Gastroesophageal sphincter (tissue), 4 donors: ENCODE measurements at regions not wholly inside any gene's neighbourhood (a gene's known extent, or its start where the extent isn't known, plus 50 kb on each side); places are given as distances from the start of the nearest gene placed in this dataset.

Source experiments
- ATAC-seq: fragments of 150-250 bp; one replicate; pipeline ENCODE4 v1.9.1; 2016; ENCODE audit warnings: mild to moderate bottlenecking, moderate library complexity
- H3K27ac ChIP-seq, 4 donors: fragments of 200-600 bp; sonication (generic) in 3 of 4; 1 replicate in 3 of 4; 2 replicates in 1 of 4; pipeline ENCODE4 v1.5.1; 2016 to 2019
- H3K27me3 ChIP-seq: fragments of 200-600 bp; sonication (generic); one replicate; pipeline ENCODE4 v1.5.1; 2019
- H3K36me3 ChIP-seq, 2 donors: fragments of 200-600 bp; sonication (generic); one replicate each; pipeline ENCODE4 v1.5.1; 2019; ENCODE audit warnings: control low read depth in 1 of 2
- H3K4me1 ChIP-seq, 3 donors: fragments of 200-600 bp; sonication (generic); 1 replicate in 2 of 3; 2 replicates in 1 of 3; pipeline ENCODE4 v1.5.1; 2016 to 2019; ENCODE audit warnings: control low read depth in 2 of 3
- H3K4me3 ChIP-seq, 2 donors: fragments of 200-600 bp; sonication (generic); one replicate each; pipeline ENCODE4 v1.5.1; 2019; ENCODE audit warnings: mild to moderate bottlenecking in 1 of 2, moderate library complexity in 1 of 2
- H3K9me3 ChIP-seq, 3 donors: fragments of 200-600 bp; sonication (generic); one replicate each; pipeline ENCODE4 v1.5.1; 2017 to 2019; ENCODE audit warnings: control low read depth in 2 of 3
- CTCF ChIP-seq, 4 experiments: fragments of 200-600 bp in 2 of 4; fragments of 450-650 bp in 2 of 4; sonication (generic) in 1 of 4; IDR thresholded peaks; one replicate each; pipeline ENCODE4 v1.5.1; 2017 to 2019; ENCODE audit warnings: antibody characterized with exemption in 4 of 4, mild to moderate bottlenecking in 2 of 4, moderate library complexity in 2 of 4
- EP300 ChIP-seq: sonication (generic); formaldehyde crosslinking; IDR thresholded peaks from one replicate; pipeline ENCODE4 v1.6.1; 2017; ENCODE audit warnings: antibody characterized with exemption, mild to moderate bottlenecking
- POLR2A ChIP-seq, 2 donors: fragments of 450-650 bp; IDR thresholded peaks; one replicate each; pipeline ENCODE4 v1.6.1; 2017; ENCODE audit warnings: antibody characterized with exemption in 2 of 2, mild to moderate bottlenecking in 2 of 2, moderate library complexity in 1 of 2
- POLR2AphosphoS5 ChIP-seq: sonication (generic); formaldehyde crosslinking; IDR thresholded peaks from one replicate; pipeline ENCODE4 v1.6.1; 2017; ENCODE audit warnings: antibody characterized with exemption
- WGBS, 2 donors: methylation state at CpG; one replicate each; pipeline ENCODE4 v1.1.5; 2018; ENCODE audit warnings: low coverage in 1 of 2; 5-methylcytosine and 5-hydroxymethylcytosine counted together

DNA sequence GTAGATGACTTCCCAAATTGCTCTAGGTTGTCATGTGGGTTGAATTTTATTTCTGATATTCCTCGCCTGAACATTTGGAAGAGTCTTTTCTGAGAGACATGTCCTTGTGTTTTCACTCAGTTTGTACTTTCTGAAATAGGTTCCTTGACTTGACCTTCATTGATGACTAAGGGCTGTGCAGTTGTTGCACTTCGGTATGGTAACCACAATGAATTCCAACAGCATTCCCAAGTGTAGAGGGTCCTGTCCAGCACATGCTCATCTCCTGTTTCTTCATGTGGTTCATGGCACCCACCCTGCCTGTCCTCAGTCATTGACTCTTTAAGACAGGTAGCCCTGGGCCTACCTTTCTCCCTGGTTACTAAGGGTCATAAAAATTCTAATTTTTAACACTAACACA, 527.8 kb downstream of the MTRR start:
- no peak overlapping the region for H3K27ac ChIP-seq
- H3K36me3 ChIP-seq = no peaks in the 10 kb centered on the region
- ATAC-seq = no peak
- TF ChIP-seq EP300 (no peak), POLR2A (IDR thresholded peaks at IDR 0.05) (no peak), POLR2AphosphoS5 (no peak), CTCF (IDR thresholded peaks at IDR 0.05) (no peak)
- no peaks in the 10 kb centered on the region for H3K4me1 ChIP-seq
- no peaks in the 10 kb centered on the region for H3K27me3 ChIP-seq
- H3K9me3 ChIP-seq = no peaks in the 10 kb centered on the region
- H3K4me3 ChIP-seq = no peak overlapping the region
- 77 to 93% methylated on average over 2 of the region's 2 CpGs for WGBS, 2 donors

DNA sequence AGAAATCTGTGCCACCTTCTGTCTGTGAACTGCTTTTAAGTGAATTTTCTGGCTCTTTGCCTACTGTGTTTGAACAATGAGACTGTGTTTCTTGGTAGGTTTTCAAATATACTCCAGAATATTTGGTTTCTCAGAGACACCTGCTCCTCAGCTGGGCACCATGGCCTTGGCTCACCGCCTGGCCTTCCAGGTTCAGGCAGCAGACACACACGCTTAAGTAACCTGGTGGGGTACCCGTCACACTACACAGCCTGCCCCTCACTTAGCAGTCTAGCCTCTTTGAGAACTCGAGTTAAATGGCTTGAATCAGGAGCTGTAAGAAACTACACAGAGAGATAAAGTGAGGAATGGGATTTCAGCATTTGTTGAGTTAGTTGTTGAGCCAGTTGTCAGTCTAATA, 530.5 kb downstream of the MTRR start:
- H3K27me3 ChIP-seq = no peaks in the 10 kb centered on the region
- WGBS, 2 donors = 80 to 100% methylated on average over 1 of the region's 4 CpGs
- H3K4me1 ChIP-seq = no peaks in the 10 kb centered on the region
- H3K27ac ChIP-seq = no peak overlapping the region
- H3K36me3 ChIP-seq = no peaks in the 10 kb centered on the region
- TF ChIP-seq POLR2AphosphoS5 (no peak), EP300 (no peak), CTCF (IDR thresholded peaks at IDR 0.05) (no peak), POLR2A (IDR thresholded peaks at IDR 0.05) (no peak)
- H3K4me3 ChIP-seq = no peak overlapping the region
- ATAC-seq = no peak
- H3K9me3 ChIP-seq = peaks cover 0 to 4% (median 0%) of the 10 kb centered on the region in 3 donors

GRCh38 chr5:8408258-8408657, 539.3 kb downstream of the MTRR start:
- no peak for TF ChIP-seq POLR2AphosphoS5
- no peak for TF ChIP-seq EP300
- TF ChIP-seq POLR2A (IDR thresholded peaks at IDR 0.05) = no peak
- TF ChIP-seq CTCF (IDR thresholded peaks at IDR 0.05) = no peak
- H3K27me3 ChIP-seq = no peaks in the 10 kb centered on the region
- 86 to 100% methylated on average over 1 to 2 of the region's 2 CpGs for WGBS, 2 donors
- H3K36me3 ChIP-seq = no peaks in the 10 kb centered on the region
- no peak for ATAC-seq
- H3K27ac ChIP-seq = no peak overlapping the region
- no peak overlapping the region for H3K4me3 ChIP-seq
- H3K9me3 ChIP-seq = peaks cover 0 to 6% (median 0%) of the 10 kb centered on the region in 3 donors
- H3K4me1 ChIP-seq = no peaks in the 10 kb centered on the region

DNA sequence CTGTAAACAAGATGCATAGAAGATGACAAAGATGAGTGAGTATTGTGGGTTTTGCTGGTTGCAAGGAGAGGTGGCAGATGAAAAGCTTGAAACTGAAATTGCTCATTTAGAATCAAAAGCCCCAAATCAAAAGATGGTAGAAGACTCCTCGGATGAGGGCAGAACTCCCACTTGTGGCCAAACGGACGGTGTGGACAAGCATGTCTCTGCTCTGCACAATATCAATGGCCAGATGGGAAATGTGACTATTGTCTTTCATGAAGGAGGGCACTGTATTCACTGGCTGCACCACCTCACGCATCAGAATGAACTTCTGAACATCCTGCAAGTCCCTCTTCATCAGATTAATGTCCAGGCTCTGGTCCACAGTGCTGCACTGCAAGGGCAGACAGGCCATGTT, 541.7 kb downstream of the MTRR start:
- H3K27ac ChIP-seq = no peak overlapping the region
- H3K27me3 ChIP-seq = no peaks in the 10 kb centered on the region
- H3K9me3 ChIP-seq = no peaks in the 10 kb centered on the region
- TF ChIP-seq EP300 = no peak
- no peak for TF ChIP-seq CTCF (IDR thresholded peaks at IDR 0.05)
- TF ChIP-seq POLR2AphosphoS5 = no peak
- TF ChIP-seq POLR2A (IDR thresholded peaks at IDR 0.05) = no peak
- no peaks in the 10 kb centered on the region for H3K36me3 ChIP-seq
- 72 to 76% methylated on average over 4 of the region's 4 CpGs for WGBS, 2 donors
- ATAC-seq = no peak
- no peaks in the 10 kb centered on the region for H3K4me1 ChIP-seq
- no peak overlapping the region for H3K4me3 ChIP-seq

GRCh38 chr5:8413975-8414374, 545.0 kb downstream of the MTRR start:
- 68 to 81% methylated on average over 6 to 7 of the region's 7 CpGs for WGBS, 2 donors
- no peak for ATAC-seq

More at GRCh38 chr5:8413975-8414374, 545.0 kb downstream of the MTRR start:
- H3K9me3 ChIP-seq = no peaks in the 10 kb centered on the region
- no peak for TF ChIP-seq CTCF (IDR thresholded peaks at IDR 0.05)
- H3K4me3 ChIP-seq = no peak overlapping the region
- H3K36me3 ChIP-seq = no peaks in the 10 kb centered on the region
- H3K27me3 ChIP-seq = peaks cover 3% of the 10 kb centered on the region
- H3K4me1 ChIP-seq = no peaks in the 10 kb centered on the region
- no peak overlapping the region for H3K27ac ChIP-seq
